Transverse colon (tissue), 3 donors: ENCODE measurements at regions not wholly inside any gene's neighbourhood (a gene's known extent, or its start where the extent isn't known, plus 50 kb on each side); places are given as distances from the start of the nearest gene placed in this dataset.

Experiments
- POLR2A ChIP-seq: fragments of 450-650 bp; IDR thresholded peaks from one replicate; pipeline ENCODE4 v1.6.1; 2016; ENCODE audit warnings: antibody characterized with exemption, mild to moderate bottlenecking, moderate library complexity
- TF ChIP-seq, protein P1 (sequence below), 5 experiments: fragments of 200-600 bp in 3 of 5; fragments of 450-650 bp in 2 of 5; sonication (generic) in 3 of 5; IDR thresholded peaks; 1 replicate in 2 of 5; 2 replicates in 3 of 5; pipeline ENCODE4 v1.5.1; 2016 to 2017; ENCODE audit warnings: antibody characterized with exemption in 5 of 5, inconsistent platforms in 3 of 5, mild to moderate bottlenecking in 2 of 5, moderate library complexity in 1 of 5

DNA sequence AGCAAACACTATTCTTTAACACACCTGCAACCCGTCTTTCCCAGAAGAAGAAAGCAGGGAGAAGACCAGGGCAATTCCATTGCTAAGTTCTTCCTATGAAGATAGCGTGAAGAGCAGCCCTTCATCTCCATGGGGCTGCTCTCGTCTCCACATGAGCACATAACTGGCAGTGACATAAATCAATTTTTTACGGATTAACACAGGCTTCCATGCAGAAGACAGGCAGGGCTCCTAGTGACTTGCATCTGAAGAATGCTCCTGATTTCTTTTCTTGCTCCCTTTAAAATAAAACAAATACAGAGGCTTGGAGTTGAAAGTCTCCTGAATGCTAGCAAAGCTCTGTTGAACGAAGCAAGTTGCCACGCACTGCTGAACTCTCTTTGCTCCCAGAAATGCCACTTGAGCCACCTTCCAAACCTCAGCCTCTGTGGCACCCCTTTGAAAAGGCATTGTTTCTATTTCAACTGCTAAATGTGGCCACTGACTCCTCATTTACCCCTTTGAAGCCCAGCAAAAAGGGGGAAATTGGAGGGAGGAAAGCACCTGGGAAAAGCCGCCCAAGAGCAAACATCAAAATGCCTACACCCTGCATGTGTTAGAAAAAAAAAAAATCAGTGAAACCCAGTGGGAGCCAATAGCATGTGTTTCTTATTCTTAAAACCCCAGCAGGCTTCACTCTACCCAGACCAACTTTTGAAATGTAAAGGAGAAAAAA is 383.7 kb downstream of the IDS start:
- TF ChIP-seq, protein P1, sequence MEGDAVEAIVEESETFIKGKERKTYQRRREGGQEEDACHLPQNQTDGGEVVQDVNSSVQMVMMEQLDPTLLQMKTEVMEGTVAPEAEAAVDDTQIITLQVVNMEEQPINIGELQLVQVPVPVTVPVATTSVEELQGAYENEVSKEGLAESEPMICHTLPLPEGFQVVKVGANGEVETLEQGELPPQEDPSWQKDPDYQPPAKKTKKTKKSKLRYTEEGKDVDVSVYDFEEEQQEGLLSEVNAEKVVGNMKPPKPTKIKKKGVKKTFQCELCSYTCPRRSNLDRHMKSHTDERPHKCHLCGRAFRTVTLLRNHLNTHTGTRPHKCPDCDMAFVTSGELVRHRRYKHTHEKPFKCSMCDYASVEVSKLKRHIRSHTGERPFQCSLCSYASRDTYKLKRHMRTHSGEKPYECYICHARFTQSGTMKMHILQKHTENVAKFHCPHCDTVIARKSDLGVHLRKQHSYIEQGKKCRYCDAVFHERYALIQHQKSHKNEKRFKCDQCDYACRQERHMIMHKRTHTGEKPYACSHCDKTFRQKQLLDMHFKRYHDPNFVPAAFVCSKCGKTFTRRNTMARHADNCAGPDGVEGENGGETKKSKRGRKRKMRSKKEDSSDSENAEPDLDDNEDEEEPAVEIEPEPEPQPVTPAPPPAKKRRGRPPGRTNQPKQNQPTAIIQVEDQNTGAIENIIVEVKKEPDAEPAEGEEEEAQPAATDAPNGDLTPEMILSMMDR (IDR thresholded peaks at IDR 0.05) = no peak
- no peak for TF ChIP-seq POLR2A
